Astrocyte of the hippocampus (primary cell): ENCODE measurements at regions not wholly inside any gene's neighbourhood (a gene's known extent, or its start where the extent isn't known, plus 50 kb on each side); places are given as distances from the start of the nearest gene placed in this dataset.

Experiments used
- DNase-seq: peaks from one replicate; pipeline ENCODE4 v3.0.0; 2011; ENCODE audit warnings: low read depth, low spot score

GRCh38 chr11:13220148-13220547 is 57.4 kb upstream of the BMAL1 start:
- DNase-seq = no peak

DNA sequence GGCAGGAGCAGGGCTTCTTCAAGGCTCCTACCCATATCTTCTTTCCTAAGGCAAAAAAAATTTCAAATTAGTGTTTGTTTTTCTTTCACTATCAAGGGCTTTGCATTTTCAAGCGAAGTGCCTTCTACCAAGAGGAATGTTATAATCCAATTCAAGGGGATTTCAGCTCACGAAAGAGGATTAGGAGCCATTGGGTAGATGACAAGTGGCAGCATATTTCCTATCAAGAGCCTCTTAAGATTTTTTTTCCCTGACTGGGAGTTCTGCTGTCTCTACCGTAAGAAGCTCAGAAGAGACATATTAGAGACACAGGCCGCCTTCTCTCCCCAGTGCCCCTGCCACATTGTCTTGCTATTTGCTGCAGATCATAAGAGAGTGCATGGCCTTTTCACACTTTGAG is 55.9 kb upstream of the BMAL1 start:
- DNase-seq = peak; percentile 47

DNA sequence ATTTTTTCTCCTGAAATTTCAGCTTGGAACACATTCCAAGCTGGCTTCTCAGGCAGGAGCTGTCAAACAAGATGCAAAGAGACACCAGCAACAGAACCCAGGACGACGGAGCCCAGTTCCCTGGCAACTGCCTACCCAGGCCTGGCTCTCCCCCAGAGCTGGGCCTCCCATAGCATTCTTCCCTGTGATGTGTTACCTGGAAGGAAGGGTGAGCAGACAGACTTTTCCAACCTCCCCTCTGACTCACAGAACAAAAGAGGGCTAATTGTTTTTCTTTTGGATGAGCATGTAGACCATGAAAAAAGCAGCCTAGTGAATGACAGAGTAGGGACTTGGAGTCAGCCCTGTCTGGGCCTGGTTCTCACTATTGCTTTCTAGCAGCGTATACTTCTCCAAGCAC is 55.3 kb upstream of the BMAL1 start:
- peak; percentile 44 for DNase-seq

- DNase-seq = no peak
These were observed 54.5 kb upstream of the BMAL1 start for GRCh38 chr11:13223112-13223511.

DNA sequence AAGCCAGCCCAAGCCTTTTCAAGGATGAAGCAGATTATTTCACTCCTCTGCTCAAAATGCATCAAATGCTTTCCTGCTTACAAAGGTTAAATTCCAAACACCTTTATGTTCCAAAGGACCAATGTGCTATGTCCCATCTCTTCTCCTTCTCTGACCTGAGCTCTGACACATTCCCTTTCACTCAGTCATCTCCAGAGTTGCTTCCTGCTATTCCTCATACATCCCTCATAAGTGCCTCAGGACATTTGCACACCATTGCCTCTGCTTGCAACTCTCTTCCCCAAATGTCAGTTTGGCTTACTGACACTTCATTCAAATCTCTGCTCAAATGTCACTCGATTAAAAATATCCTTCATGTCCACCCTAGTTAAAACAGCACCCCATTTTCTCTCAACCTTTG is 53.3 kb upstream of the BMAL1 start:
- no peak for DNase-seq

- DNase-seq = no peak
These were observed 52.3 kb upstream of the BMAL1 start for GRCh38 chr11:13225038-13226001.

GRCh38 chr11:13227676-13228255 is 49.8 kb upstream of the BMAL1 start:
- no peak for DNase-seq
